DMS114 treated with DMSO at 0.1 percent for 48 hours (cell line): ENCODE measurements at regions not wholly inside any gene's neighbourhood (a gene's known extent, or its start where the extent isn't known, plus 50 kb on each side); places are given as distances from the start of the nearest gene placed in this dataset.
"Not testable (repeated sequence)": the region's sequence is repeated elsewhere in the genome, so short reads cannot be mapped to it uniquely, and the experiment has no call there.

Source experiments
- DNase-seq: peaks from one replicate; lab custom pipeline; 2025; ENCODE audit not compliant: unreplicated experiment; lab: John Stamatoyannopoulos, UW

- DNase-seq, result no peak
Measured at GRCh38 chr3:25844891-25845290, 55.0 kb downstream of the OXSM start.

DNA sequence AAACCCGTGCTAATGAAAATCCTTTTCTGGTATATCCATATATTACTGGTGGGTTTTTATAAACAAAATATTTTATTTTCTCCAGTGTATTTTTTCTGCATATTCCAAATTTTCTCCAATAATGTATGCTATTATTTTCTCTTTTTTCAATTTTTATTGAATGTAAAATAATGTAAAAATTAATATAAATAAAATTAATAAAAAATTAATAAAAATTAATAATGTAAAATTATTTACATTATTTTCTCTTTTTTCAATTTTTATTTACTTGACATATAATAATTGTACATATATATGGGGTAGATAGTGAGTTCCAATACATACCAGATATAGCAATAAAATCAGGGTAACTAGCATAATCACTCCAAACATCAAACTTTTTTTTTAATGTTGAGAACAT lies 56.4 kb downstream of the OXSM start:
- DNase-seq, result no peak

- no peak for DNase-seq
Measured at GRCh38 chr3:25849091-25849490, 59.2 kb downstream of the OXSM start.

DNA sequence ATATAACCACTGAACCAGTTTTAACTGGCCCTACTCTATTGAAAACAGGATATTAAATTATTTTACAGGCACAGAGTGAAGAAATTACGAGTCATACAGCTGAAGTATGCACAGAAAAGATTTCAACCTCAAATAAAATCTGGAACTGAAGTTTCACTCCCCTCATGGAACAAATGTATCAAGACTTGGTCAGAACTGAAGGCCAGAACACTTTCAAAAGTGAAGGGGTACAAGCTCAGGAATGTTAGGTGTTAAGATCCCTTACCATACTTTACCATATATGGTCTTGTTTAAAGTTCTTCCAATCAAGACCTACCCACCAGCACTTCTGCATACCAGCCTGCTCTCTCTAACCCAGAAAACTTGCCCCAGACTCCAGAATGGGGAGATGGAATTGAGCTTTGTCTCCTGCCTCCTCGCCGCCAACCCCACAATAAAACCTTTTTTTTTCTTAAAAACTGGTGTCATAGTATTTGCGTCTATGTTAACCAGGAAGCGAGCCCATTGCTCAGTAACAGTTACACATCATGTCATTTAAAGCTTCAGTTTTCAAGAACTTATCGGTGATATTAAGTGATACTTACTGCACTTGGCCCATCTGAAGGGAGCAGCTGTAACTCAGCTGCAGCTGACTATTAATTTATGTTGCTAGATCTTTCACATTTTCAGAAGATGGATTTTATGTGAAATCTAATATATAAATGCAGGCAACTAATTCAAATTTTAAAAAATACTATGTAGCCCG lies 59.9 kb downstream of the OXSM start:
- DNase-seq, result no peak

DNA sequence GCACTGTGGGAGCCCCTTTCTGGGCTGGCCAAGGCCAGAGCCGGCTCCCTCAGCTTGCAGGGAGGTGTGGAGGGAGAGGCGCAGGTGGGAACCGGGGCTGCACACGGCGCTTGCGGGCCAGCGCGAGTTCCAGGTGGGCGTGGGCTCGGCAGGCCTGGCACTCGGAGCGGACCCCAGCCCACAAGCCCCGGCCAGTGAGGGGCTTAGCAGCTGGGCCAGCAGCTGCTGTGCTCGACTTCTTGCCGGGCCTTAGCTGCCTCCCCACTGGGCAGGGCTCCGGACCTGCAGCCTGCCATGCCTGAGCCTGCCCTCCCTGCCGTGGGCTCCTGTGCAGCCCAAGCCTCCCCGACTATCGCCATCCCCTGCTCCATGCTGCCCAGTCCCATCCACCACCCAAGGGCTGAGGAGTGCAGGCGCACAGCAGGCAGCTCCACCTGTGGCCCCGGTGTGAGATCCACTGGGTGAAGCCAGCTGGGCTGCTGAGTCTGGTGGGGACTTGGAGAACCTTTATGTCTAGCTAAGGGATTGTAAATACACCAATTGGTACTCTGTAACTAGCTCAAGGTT lies 61.9 kb downstream of the OXSM start:
- DNase-seq, result not testable (repeated sequence)

GRCh38 chr3:25854214-25854613 lies 64.3 kb downstream of the OXSM start:
- DNase-seq, result no peak

DNA sequence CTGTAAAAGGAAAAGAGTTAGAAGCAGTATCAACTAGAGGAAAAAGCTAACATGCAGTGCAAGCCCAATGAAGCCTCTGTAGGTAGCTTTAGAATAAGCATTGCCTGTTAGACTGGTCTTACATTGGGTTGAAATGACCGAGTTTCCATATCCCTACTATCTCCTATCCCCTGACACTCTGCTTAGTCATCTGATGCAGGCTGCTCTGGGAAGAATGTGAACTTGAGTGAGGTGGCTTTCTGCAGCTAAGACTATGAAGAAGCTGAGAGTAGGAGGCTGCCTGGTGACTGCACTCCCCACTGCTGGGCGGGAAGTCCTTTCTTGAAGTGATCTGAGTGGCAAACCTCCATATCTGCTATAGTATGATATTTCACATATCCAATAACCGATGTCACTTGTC lies 64.7 kb downstream of the OXSM start:
- DNase-seq, result no peak

GRCh38 chr3:25855266-25855784 lies 65.4 kb downstream of the OXSM start:
- DNase-seq, result no peak

DNA sequence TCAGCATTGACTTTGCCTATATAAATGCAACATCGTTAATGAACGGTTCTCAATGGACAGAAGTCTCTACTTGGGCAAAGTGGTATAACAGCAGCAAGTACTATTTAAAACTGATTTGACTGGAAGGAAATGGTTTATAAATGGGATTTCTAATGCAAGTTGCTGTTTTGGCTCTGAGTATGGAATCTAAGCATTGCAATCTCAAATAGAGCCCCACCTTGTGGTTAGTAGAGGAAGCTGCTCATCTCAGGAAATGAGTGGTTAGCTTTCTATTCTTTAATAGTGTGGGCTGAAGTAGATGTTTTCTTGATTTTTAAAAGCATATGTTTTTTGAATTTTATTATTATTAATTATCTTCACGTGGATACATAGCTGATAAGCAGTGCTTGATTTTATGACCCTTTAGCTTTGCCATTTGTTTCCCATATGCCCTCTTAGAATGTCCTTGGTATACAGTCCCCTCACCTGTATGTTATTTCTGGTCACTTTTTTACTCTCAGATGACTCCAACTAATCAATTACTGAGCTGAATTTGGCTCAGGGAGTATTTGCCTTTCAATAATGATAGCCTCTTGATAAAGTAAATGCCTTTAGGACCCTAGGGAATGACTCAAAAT lies 67.1 kb downstream of the OXSM start:
- DNase-seq, result peak; percentile 9

- no peak for DNase-seq
Measured at GRCh38 chr3:25861566-25861965, 71.7 kb downstream of the OXSM start.

DNA sequence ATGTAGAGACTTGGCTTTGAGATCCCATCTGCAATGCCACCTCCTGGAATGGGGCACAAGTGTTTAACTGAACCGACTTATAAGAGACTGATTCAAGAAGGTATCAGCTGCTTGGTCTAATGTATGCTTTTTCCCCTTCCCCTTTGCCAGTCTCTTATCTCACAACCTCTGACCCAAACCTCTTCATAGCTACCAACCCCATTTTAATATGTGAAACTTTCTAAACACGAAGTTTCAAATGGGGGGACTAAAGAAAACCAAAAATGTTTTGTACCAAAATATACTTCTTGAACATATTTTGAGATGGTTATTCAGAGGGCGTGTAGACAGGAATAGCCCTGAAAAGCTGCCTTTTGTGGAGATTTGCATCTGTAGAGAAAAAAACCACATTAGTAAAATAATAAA lies 73.1 kb downstream of the OXSM start:
- no peak for DNase-seq

DNA sequence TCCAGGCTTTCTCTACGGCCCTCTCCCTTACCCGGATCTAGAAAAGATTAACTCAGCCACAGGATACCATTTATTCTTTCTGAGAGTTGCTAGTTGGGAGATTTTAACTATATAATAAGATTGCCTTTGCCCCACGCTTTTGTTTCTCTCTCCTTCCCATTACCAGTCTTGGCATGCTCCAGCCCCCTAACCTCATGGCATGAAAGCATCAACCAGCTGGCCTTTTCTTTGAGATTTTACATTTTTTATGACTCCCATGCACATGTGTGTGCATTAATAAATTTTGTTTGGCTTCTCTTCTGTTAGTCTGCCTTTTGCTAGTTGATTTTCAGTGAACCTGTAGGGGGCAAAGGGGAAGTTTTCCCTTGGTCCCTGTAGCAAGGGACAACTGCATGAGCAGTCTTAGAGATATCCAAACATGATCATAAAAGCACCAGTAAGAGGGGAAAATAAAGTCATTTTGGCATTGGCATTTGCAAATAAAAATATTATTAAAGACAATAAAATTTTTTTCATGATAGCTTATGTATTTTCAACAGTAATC lies 73.6 kb downstream of the OXSM start:
- DNase-seq, result no peak

GRCh38 chr3:25870452-25870851 lies 80.6 kb downstream of the OXSM start:
- no peak for DNase-seq

- no peak for DNase-seq
Measured at GRCh38 chr3:25872200-25872877, 82.4 kb downstream of the OXSM start.

DNA sequence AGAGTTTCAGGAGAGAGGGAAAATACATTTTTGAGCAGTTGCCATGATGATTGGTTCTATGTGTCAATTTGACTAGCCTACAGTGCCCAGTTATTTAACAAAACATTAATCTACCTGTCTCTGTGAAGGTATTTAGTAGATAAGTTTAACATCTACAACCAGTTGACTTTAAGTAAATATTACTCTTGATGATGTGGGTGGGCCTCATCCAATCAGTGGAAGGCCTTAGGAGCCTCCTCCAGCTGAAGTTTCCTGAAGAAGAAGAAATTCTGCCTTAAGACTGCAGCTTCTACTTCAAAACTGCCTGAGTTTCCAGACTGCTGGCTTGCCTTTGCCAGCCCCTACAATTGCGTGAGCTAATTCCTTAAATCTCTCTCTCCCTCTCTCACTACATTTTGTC lies 93.6 kb downstream of the OXSM start:
- DNase-seq, result no peak

- no peak for DNase-seq
Measured at GRCh38 chr3:25884981-25885380, 95.1 kb downstream of the OXSM start.

GRCh38 chr3:25885544-25885943 lies 95.7 kb downstream of the OXSM start:
- DNase-seq, result no peak

- DNase-seq, result no peak
Measured at GRCh38 chr3:25887907-25888306, 98.0 kb downstream of the OXSM start.

GRCh38 chr3:25888892-25889524 lies 99.1 kb downstream of the OXSM start:
- DNase-seq, result no peak

DNA sequence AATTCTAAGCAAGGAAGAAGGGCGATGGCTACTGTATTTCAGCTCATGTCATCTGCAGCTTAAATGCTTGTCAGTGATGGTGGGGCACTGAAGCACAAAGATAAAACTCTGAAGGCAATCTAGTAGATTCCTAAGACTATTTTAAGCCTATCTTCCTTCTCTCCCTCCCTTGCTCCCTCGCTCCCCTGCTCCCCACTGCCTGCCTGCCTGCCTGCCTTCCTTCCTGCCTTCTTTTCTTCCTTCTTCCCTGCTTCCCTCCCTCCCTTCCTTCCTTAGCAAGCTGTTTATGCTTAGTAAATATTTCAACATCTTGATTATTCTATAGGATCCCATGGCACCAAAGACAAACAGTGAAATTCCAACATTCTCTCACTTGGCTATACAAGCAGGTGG lies 99.6 kb downstream of the OXSM start:
- no peak for DNase-seq

DNA sequence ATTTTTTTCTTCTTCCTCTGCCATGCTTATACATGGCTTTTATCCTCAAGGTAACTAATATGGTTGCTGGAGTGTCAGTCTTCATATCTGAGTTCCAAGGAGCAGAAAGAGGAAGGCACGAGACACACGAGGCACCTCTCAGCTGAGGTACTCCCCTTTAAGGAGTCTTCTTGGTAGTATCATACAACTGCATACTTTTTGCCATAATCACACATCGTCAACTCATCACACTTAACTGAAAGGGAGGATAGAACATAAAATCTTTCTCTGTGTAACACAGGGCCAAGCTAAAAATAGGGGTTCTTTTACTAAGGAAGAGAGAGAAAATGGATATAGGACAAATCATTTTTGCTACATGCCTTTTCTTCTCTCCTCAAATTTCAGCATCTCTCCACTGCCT lies 104.2 kb downstream of the OXSM start:
- DNase-seq, result no peak
